MCF 10A (cell line): ENCODE measurements at regions not wholly inside any gene's neighbourhood (a gene's known extent, or its start where the extent isn't known, plus 50 kb on each side); places are given as distances from the start of the nearest gene placed in this dataset.

Experiments
- BruUV-seq: library from RNA; stranded (reverse); fragments of 400-500 nt; replicated peaks from 2 replicates; lab custom pipeline; 2021; lab: Mats Ljungman, UMichigan
- CTCF ChIA-PET: fragments of 300-600 bp; sonication (Branson Sonifier 250); formaldehyde crosslinking; extraction: SDS; loops from one replicate; lab custom pipeline; 2021; ENCODE audit warnings: antibody characterized with exemption, inconsistent platforms; lab: Yijun Ruan, JAX
- POLR2A ChIA-PET: fragments of 300-600, 350-650 bp; sonication (Branson Sonifier 250); formaldehyde crosslinking; extraction: SDS; loops from one replicate; lab custom pipeline; 2020; ENCODE audit warnings: antibody characterized with exemption, inconsistent platforms; lab: Yijun Ruan, JAX
- DNase-seq: peaks from one replicate; pipeline ENCODE4 v3.0.0-alpha.2; 2018; ENCODE audit not compliant: unreplicated experiment
- H3K27ac Mint-ChIP-seq: one replicate; pipeline ENCODE4 v1.8.0; 2022; ENCODE audit warnings: mild to moderate bottlenecking, low read depth, mixed read lengths; ENCODE audit not compliant: unreplicated experiment
- H3K27me3 Mint-ChIP-seq: one replicate; pipeline ENCODE4 v1.8.0; 2022; ENCODE audit warnings: mixed read lengths; ENCODE audit not compliant: insufficient read depth, unreplicated experiment
- H3K36me3 Mint-ChIP-seq: one replicate; pipeline ENCODE4 v1.8.0; 2022; ENCODE audit warnings: mild to moderate bottlenecking, moderate library complexity, mixed read lengths; ENCODE audit not compliant: insufficient read depth, unreplicated experiment
- H3K4me1 Mint-ChIP-seq: one replicate; pipeline ENCODE4 v1.8.0; 2022; ENCODE audit warnings: mixed read lengths; ENCODE audit not compliant: insufficient read depth, unreplicated experiment
- H3K4me3 Mint-ChIP-seq: one replicate; pipeline ENCODE4 v1.8.0; 2022; ENCODE audit warnings: mild to moderate bottlenecking, moderate library complexity, mixed read lengths; ENCODE audit not compliant: unreplicated experiment
- H3K9me3 Mint-ChIP-seq: one replicate; pipeline ENCODE4 v1.8.0; 2022; ENCODE audit warnings: mixed read lengths; ENCODE audit not compliant: unreplicated experiment
- intact Hi-C: fragments of 100-400 bp; cut with micrococcal nuclease; formaldehyde crosslinking; loops from 2 replicates; pipeline ENCODE4 v1.14.1; 2022
- TF ChIP-seq, protein P1 (sequence below): fragments of 200-600 bp; IDR thresholded peaks from one replicate; pipeline ENCODE4 v1.8.0; 2022; ENCODE audit warnings: antibody characterized with exemption, mild to moderate bottlenecking; ENCODE audit not compliant: unreplicated experiment

DNA sequence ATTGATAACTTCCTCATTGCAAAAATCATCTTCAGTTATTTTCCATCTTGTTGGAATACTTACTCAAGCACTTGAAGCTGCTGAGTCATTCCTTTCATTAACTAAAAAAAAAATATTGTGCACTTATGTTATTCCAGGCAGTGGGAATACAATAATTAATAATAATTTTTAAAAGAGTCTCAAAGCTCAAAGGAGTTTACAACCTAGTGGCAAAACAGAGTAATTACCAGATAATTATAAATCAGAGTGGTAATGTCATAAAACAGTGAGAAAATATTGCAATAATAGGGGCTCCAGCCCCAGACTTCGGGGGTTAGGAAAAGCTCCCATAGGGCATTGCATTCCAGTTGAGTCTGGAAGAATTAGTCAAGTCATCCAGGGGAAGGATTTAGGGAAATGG, 79.6 kb downstream of the DDX53 start:
- intact Hi-C loops: no loop called here

DNA sequence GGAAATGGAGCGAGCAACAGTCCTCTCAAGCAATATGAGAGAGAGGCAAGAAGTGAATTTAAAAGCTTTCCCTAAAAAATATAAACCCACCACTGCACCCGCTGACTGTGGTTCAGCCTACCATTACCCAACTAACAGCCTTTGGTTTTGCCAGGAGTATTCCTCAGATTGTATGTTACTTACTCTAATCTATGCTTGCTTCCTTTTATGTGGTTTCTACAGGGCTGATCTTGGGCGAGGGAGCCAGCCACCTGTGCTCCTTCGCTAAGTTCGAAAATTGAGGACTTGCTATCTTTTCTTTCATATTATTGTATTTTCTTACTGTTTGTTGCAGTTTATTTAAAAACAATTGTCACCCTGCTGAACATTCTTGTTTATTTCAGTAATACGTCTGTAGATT, 101.1 kb downstream of the DDX53 start:
- Mint-ChIP-seq H3K4me1 (no peaks in the 10 kb centered on the region), H3K9me3 (no peaks in the 10 kb centered on the region), H3K27ac (no peak overlapping the region), H3K36me3 (no peaks in the 10 kb centered on the region), H3K4me3 (no peak overlapping the region), H3K27me3 (no peaks in the 10 kb centered on the region)
- no peak for DNase-seq
- ChIA-PET POLR2A (no interaction called here), CTCF (interaction anchor here (0.6 kb wide), 1 partner anchor 952 kb away, joined by 4 read pairs; no protein-coding TSS in a partner anchor)
- TF ChIP-seq, protein P1, sequence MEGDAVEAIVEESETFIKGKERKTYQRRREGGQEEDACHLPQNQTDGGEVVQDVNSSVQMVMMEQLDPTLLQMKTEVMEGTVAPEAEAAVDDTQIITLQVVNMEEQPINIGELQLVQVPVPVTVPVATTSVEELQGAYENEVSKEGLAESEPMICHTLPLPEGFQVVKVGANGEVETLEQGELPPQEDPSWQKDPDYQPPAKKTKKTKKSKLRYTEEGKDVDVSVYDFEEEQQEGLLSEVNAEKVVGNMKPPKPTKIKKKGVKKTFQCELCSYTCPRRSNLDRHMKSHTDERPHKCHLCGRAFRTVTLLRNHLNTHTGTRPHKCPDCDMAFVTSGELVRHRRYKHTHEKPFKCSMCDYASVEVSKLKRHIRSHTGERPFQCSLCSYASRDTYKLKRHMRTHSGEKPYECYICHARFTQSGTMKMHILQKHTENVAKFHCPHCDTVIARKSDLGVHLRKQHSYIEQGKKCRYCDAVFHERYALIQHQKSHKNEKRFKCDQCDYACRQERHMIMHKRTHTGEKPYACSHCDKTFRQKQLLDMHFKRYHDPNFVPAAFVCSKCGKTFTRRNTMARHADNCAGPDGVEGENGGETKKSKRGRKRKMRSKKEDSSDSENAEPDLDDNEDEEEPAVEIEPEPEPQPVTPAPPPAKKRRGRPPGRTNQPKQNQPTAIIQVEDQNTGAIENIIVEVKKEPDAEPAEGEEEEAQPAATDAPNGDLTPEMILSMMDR: no peak
- no TSS peak for BruUV-seq
- intact Hi-C loops: no loop called here

More for the DNA sequence above, 79.6 kb downstream of the DDX53 start:
- Mint-ChIP-seq H3K27ac (no peak overlapping the region), H3K27me3 (peaks cover 28% of the 10 kb centered on the region), H3K9me3 (no peaks in the 10 kb centered on the region), H3K4me1 (no peaks in the 10 kb centered on the region), H3K36me3 (no peaks in the 10 kb centered on the region), H3K4me3 (no peak overlapping the region)
- ChIA-PET CTCF (interaction anchor here (0.9 to 1.4 kb wide), 5 partner anchors 8 to 90 kb away, joined by 3 to 6 read pairs (median 4); no protein-coding TSS in a partner anchor), POLR2A (interaction anchor here (0.6 kb wide), 1 partner anchor 98 kb away, joined by 3 read pairs; no protein-coding TSS in a partner anchor)
- BruUV-seq: no TSS peak
- TF ChIP-seq, protein P1: peak; percentile 32
- no peak for DNase-seq

DNA sequence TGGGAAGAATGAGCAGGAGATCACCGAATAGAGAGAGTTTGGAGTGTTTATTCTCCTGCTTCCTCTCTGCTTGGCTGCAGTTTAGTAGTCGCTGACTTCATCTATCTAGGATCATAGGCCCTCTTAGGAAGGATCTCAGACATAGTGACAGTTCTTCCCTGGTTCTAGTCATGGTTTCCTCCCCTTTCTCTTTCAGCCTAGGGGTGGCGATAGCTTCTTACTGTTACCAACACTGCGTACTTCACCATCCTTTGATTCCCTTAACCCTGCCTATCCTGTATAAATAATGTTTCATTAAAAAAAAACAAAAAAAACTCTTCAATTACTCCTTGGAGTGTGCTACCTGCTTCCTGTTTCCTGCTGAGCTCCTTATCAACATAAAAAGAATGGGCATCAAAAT, 103.8 kb downstream of the DDX53 start:
- H3K27me3 Mint-ChIP-seq: no peaks in the 10 kb centered on the region
- BruUV-seq: no TSS peak
- H3K27ac Mint-ChIP-seq: no peak overlapping the region
- H3K4me3 Mint-ChIP-seq: no peak overlapping the region
- TF ChIP-seq, protein P1: no peak
- intact Hi-C loops: no loop called here
- CTCF ChIA-PET: interaction anchor here (0.6 kb wide), 1 partner anchor 9 kb away, joined by 3 read pairs; no protein-coding TSS in a partner anchor
- DNase-seq: no peak
- no peaks in the 10 kb centered on the region for H3K4me1 Mint-ChIP-seq
- H3K36me3 Mint-ChIP-seq: no peaks in the 10 kb centered on the region
- H3K9me3 Mint-ChIP-seq: no peaks in the 10 kb centered on the region
- POLR2A ChIA-PET: no interaction called here

DNA sequence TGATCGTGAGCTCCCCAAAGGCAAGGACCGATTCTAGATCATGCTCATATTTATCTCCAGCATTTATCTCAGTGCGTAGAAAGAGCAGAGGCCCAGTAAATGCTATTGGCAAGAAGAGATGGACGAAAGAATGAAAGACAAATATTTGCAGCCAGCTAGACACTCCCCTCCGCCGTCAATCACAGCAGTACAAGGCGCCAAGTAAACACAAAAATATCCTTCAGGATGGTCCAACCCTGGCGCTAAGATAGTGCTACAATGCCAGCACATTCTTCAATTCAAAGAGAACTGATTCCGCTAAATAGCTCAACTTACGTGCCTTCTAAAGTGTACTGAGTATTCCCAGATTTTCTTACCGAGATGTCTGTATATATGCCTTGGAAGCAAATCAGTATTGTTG, 114.5 kb downstream of the DDX53 start:
- DNase-seq: no peak
- intact Hi-C loops: no loop called here
- TF ChIP-seq, protein P1: no peak
- Mint-ChIP-seq H3K4me1 (peaks cover 3% of the 10 kb centered on the region), H3K27me3 (peaks cover 20% of the 10 kb centered on the region), H3K36me3 (no peaks in the 10 kb centered on the region), H3K27ac (no peak overlapping the region), H3K9me3 (no peaks in the 10 kb centered on the region), H3K4me3 (no peak overlapping the region)
- ChIA-PET POLR2A (no interaction called here), CTCF (no interaction called here)
- BruUV-seq: no TSS peak
